Left colon (tissue), 2 donors: ENCODE measurements at regions not wholly inside any gene's neighbourhood (a gene's known extent, or its start where the extent isn't known, plus 50 kb on each side); places are given as distances from the start of the nearest gene placed in this dataset.
"Not testable (repeated sequence)": the region's sequence is repeated elsewhere in the genome, so short reads cannot be mapped to it uniquely, and the experiment has no call there.

ENCODE experiments used
- ATAC-seq: fragments of 200-7000 bp; cut with Tn5 transposase; one replicate; pipeline ENCODE4 v1.9.1; 2020; ENCODE audit warnings: mild to moderate bottlenecking, moderate library complexity
- DNase-seq, 2 donors: peaks; one replicate each; pipeline ENCODE4 v3.0.0-alpha.2; 2020
- intact Hi-C, 2 donors: fragments of 100-400 bp; cut with DNase I in 1 of 2; cut with micrococcal nuclease in 1 of 2; formaldehyde crosslinking; loops; one replicate each; pipeline versions ENCODE4 v1.11.2 to v1.14.0; 2022; cut with DNase I, micrococcal nuclease
- donor health status: DM: no; HTN: no; CAD: no.
- donor health status: DM: yes; HTN: yes; CAD: no.

DNA sequence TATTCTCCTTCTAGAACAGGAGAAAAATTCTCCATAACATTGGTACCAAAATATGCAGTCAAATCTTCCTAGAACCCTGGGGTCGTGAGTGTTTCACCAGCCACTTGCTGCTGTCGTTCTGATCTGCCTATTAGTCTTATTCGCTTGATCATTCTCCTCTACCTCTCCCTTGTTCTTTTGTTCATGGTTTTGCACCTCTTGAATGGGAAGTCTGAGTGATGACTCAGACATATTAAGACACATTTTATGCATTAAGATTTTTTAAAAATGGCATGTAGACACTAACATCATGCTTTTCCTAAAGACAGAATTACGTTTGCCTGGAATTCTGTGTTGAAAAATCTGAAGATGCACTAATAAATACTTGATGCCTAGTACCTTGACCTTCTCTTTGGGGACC is 159.2 kb upstream of the LRIG3 start:
- DNase-seq = no peak
- intact Hi-C loops = no loop called here
- ATAC-seq = no peak

- intact Hi-C loops = no loop called here
- peak; percentile 24 for ATAC-seq
- DNase-seq = no peak
Measured at GRCh38 chr12:59079002-59079401, 158.7 kb upstream of the LRIG3 start.

GRCh38 chr12:59077575-59078426 is 157.5 kb upstream of the LRIG3 start:
- DNase-seq = peak; percentile 29 to 56
- peak; percentile 73 for ATAC-seq
- intact Hi-C loops = no loop called here

- intact Hi-C loops = no loop called here
- ATAC-seq = peak; percentile 79
- no peak for DNase-seq
Measured at GRCh38 chr12:59077153-59077552, 156.8 kb upstream of the LRIG3 start.

DNA sequence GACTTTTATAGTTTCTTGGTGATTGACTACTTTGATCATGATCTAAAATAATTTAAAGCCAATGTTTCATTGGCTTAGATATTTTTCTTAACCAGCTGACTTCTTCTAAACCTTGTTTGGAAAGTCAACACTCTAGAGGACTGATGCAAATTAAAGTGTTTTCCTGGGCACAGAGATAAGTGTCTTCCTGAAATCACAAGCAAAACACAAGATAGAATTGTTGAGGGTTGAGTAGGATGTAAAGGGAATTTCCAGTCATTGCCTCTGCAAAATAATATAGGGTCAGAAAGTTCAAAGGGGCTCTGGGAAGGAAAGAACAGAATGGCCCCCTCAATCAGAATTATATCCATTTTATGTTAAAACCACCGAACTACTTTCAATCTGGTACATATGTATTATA is 156.3 kb upstream of the LRIG3 start:
- intact Hi-C loops = no loop called here
- DNase-seq (no peak), ATAC-seq (no peak)

DNA sequence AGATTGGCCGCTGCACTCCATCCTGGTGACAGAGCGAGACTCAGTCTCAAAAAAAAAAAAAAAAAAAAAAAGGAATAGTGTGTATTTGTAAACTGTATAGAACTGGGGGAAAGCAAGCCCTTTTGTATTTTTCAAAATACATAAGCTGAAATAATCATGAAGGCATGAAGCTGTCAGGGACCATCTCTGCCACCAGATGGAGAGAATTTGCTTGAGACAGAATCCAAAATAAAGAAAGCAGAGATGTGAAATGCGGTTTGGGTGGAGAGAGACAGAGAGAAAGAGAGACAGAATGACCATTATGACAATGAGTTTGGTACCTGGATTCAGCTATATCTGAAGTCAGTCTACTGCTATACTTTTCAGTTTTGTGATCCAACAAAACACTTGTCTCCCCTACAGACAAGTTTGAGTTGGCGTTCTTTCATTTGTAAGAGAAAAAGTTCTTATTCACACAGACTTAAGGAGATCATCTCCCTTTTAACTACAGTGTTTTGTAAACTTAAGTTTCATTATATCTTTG is 155.7 kb upstream of the LRIG3 start:
- no peak for ATAC-seq
- no peak for DNase-seq
- intact Hi-C loops = no loop called here

DNA sequence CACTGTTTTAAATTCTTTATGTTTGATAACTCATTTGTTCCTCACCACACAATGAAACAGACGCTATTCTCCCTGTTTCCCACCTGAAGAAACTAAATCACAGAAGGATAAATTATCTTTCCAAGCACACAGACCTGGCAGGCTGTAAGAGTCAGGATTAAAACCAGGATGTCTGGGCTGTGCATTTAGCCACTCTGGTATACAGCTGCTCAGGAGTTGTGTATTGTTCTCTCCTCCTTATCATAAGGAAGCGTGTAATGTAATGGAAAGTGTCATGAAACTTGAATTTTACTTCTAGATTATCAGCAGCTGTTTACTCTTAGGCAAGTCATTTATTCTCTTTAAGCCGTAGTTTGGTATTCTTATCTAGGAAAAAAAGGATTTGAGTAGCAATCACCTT is 154.8 kb upstream of the LRIG3 start:
- intact Hi-C loops = no loop called here

GRCh38 chr12:59070322-59070933 is 150.1 kb upstream of the LRIG3 start:
- ATAC-seq (no peak), DNase-seq (no peak)
- intact Hi-C loops = no loop called here

More for the DNA sequence above, 154.8 kb upstream of the LRIG3 start:
- DNase-seq (no peak), ATAC-seq (peak; percentile 62)

- no peak for ATAC-seq
- DNase-seq = no peak
- intact Hi-C loops = no loop called here
Measured at GRCh38 chr12:59069516-59069915, 149.2 kb upstream of the LRIG3 start.

DNA sequence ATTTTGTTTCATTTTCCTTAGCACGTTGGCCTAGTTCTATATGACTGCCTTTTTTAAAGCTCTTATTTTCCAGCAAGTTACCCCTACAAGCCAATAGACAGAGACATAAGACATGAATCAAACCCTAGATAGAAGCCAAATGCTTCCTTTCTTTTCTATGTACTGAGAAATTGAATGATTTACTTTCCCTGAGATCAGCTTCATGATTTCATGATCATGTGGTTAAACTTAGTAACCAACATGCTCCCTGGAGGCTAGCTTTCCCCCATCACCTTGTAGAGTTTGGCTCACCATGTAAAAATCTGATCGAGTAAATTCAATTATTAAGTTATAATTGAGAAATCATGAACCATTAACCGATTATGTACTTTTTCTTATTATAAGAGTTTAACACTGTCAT is 148.1 kb upstream of the LRIG3 start:
- intact Hi-C loops = no loop called here
- no peak for DNase-seq
- ATAC-seq = no peak

GRCh38 chr12:59067083-59067482 is 146.8 kb upstream of the LRIG3 start:
- ATAC-seq (no peak), DNase-seq (no peak)
- intact Hi-C loops = no loop called here

DNA sequence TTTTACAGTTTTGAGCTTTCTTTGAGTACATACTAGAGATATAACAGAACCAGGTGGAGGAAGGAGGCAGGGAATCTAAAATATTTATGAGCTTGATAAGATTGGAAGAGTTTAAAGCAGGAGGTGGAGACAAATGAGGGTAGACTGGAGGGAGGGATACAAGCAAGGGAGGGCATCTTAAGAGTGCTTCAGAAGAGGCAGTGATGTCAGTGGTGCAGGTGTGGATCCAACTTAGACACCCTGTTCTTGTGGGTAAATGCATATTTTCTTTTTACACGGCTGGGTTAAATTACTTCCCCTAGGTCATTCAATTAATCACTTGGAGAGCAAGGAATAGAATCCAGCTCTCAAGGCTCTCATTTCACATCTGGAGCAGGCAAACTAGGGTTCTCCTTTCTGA is 146.1 kb upstream of the LRIG3 start:
- DNase-seq (no peak), ATAC-seq (no peak)
- intact Hi-C loops = no loop called here

DNA sequence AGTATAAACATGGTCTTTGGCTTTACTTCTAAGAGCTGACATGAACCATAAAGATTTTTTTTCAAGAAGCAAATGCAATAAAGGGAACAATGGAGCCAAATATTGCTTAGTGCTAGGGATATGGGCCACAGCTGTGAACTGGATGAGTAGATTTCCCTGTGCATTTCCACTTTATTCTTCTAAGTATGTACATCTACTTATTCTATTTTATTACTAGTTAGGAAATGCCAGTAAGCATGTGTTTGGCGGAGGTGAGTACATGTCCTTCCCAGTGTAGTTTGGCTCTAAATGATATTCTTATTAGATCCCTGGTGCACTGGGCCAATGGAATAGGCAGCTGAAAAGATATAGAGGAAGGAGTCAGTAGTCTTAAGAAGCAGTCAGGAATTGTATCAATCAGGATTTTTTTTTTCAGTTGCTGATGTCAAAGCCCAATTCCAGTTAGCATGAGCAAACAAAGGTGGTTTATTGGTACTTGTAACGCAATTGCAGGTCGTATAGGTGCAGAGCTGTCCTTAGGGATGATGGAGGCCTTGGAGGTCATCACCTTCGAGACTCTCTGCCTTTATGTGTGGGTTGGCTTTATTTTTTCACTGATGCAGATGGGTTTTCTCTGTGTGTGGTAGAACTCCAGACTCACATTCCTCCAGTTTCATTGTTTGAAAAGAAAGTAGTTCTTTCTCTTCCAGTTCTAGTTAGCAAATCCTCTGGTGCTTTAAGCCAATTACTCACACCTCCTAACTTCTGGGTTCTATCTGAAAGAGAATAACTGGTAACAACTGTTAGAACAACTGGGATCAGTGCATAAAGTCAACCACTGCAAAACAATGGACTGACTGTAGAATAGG is 139.0 kb upstream of the LRIG3 start:
- DNase-seq (no peak), ATAC-seq (peak; percentile 83)
- intact Hi-C loops = no loop called here

GRCh38 chr12:59056966-59057365 is 136.7 kb upstream of the LRIG3 start:
- DNase-seq = no peak
- ATAC-seq = no peak
- intact Hi-C loops = no loop called here

GRCh38 chr12:59055204-59055860 is 135.0 kb upstream of the LRIG3 start:
- peak; percentile 88 for ATAC-seq

DNA sequence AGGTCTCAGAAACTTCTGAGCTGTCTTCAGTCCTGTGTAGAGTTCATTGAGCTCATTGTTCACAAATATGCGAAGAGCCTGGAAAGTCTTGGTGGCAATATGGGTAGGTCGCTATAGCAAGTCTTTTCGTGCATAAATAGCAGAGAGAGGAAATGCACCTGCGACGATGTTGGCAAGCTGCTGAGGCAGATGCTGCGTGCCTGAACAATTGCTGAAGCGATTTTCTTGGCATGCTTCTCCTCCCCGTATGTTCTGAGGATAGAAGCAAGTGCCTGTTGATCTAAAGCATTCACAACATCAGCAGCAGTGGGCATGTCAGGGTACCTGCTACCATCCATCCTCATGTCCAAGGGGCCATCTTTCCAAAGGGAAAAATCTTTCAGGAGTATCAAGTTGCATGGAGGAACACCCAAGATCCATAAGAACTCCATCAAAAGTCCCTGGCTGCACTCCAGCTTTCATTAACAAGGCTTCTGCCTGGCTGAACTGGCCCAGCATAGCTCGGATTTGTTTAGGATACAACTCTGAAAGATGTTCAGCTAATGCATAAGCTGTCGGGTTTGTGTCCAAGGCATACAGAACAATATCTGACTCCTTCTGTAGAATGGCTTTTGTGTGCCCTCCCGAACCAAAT is 133.1 kb upstream of the LRIG3 start:
- ATAC-seq, intact Hi-C loops, DNase-seq: not testable (repeated sequence)

More at GRCh38 chr12:59055204-59055860, 135.0 kb upstream of the LRIG3 start:
- intact Hi-C loops = no loop called here
- DNase-seq = no peak

DNA sequence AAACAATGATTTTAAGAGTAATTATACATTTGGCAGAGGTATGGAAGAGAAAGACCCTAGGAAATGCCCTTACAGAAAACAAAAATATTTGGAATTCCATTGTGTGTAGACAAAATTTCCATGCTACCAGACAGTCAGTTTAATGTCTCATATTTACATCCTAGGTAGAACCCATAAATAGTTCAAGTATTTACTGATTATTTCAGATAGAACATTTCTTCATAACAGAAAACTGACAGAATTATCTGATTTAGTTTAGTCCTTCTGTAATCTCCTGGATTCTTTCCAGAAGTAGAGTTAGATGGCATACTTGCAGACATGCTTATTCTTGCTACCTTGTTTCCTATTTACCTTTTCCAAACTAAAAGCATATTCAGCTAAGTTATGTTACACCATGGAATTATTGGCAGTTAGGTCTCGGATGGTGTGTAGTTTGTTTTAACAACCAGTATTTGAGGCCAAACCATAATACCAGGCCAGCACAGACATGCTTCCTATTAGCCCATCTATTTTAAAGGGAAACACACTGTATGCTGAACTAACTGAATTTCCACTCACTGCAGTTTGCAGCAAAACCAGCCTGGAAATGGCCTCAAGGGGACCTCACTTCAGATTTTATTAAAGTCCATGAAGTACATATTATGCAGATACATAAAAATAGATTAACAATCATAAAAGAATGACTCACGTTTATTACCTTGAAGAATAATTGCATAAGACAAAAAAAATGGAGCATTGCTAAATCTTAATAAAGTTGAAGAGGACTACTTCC is 126.6 kb upstream of the LRIG3 start:
- ATAC-seq (peak; percentile 41), DNase-seq (no peak)
- intact Hi-C loops = no loop called here

DNA sequence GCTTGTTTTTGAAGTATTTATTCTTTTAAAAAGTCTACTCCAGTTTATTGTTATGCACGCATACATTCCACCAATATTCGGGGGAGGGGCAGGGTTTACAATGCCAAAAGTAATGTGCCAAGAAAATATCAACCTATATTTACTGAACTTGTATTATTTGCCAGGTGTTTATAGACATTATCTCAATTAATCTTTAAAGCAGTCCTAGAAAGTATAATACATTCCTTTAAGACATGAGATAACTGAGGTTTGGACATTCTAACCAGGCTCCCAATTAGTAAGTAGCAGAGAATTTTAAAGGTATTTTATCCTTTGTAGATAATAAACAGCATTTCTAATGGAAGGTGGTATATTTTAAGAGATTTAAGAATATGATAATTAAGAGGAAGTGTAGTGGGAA is 124.5 kb upstream of the LRIG3 start:
- ATAC-seq (no peak), DNase-seq (no peak)
- intact Hi-C loops = no loop called here
